ENCODE measurements at regions not wholly inside any gene's neighbourhood (a gene's known extent, or its start where the extent isn't known, plus 50 kb on each side); places are given as distances from the start of the nearest gene placed in this dataset.

DNA sequence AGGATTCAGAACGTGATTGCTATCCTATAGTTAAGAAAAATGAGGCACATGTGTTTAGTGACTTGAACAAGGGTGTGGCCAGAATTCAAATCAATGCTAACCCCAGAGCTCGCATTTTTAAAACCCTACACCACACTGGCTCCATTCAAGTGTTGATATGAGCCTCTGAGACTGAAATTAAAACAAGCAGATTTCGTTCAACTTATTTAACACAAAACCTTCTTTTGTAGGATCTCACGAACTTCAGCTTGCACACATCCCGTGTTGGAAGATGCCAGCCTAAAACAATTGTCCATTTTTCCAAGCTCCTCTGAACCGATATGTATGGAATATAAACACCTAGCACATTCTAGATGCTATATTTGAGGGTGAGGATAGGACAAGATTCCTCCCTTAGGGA is 231.0 kb upstream of the IRX5 start:
- TF ChIP-seq, protein P1, sequence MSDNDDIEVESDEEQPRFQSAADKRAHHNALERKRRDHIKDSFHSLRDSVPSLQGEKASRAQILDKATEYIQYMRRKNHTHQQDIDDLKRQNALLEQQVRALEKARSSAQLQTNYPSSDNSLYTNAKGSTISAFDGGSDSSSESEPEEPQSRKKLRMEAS (IDR thresholded peaks at IDR 0.05): no peak
- TF ChIP-seq CEBPB (IDR thresholded peaks at IDR 0.05) (no peak), CREB1 (IDR thresholded peaks at IDR 0.05; ENCODE audit: low read depth) (no peak), TAF1 (IDR thresholded peaks at IDR 0.05; ENCODE audit: low read depth) (no peak), YY1 (IDR thresholded peaks at IDR 0.05; ENCODE audit: low read depth) (no peak), RAD21 (IDR thresholded peaks at IDR 0.05; ENCODE audit: low read depth) (no peak), FOXM1 (IDR thresholded peaks at IDR 0.05; ENCODE audit: borderline replicate concordance, low read depth) (no peak)
- TF ChIP-seq, protein P2, sequence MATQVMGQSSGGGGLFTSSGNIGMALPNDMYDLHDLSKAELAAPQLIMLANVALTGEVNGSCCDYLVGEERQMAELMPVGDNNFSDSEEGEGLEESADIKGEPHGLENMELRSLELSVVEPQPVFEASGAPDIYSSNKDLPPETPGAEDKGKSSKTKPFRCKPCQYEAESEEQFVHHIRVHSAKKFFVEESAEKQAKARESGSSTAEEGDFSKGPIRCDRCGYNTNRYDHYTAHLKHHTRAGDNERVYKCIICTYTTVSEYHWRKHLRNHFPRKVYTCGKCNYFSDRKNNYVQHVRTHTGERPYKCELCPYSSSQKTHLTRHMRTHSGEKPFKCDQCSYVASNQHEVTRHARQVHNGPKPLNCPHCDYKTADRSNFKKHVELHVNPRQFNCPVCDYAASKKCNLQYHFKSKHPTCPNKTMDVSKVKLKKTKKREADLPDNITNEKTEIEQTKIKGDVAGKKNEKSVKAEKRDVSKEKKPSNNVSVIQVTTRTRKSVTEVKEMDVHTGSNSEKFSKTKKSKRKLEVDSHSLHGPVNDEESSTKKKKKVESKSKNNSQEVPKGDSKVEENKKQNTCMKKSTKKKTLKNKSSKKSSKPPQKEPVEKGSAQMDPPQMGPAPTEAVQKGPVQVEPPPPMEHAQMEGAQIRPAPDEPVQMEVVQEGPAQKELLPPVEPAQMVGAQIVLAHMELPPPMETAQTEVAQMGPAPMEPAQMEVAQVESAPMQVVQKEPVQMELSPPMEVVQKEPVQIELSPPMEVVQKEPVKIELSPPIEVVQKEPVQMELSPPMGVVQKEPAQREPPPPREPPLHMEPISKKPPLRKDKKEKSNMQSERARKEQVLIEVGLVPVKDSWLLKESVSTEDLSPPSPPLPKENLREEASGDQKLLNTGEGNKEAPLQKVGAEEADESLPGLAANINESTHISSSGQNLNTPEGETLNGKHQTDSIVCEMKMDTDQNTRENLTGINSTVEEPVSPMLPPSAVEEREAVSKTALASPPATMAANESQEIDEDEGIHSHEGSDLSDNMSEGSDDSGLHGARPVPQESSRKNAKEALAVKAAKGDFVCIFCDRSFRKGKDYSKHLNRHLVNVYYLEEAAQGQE (IDR thresholded peaks at IDR 0.05; ENCODE audit: low read depth): no peak
